ENCODE measurements at regions not wholly inside any gene's neighbourhood (a gene's known extent, or its start where the extent isn't known, plus 50 kb on each side); places are given as distances from the start of the nearest gene placed in this dataset.

DNA sequence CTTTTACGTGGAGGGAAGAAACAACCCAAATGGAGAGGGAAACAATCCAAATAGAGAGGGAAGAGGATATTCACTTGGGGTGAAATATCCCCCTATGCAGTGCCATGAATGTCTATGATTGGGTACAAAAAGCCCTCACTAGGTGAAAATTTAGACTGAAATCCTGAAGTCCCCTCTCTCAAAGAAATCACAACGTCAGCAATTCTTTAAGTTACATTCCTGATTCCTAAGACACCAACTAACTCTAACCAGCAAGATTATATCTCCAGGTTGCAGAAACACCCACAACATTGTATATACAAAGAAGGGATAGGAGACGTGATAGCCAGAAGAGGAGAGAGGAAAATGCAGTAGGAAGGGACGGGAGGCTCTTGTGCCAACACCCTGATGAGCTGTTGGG is 374.3 kb downstream of the DCAF12L2 start:
- no peak for FAIRE-seq
- 63 to 74% (median 63%) methylated on average over 4 of the region's 4 CpGs for WGBS, 3 donors
- no peak overlapping the region for H3K4me3 ChIP-seq (ENCODE audit: low read depth in 1 of 3, low read length in 3 of 3)

DNA sequence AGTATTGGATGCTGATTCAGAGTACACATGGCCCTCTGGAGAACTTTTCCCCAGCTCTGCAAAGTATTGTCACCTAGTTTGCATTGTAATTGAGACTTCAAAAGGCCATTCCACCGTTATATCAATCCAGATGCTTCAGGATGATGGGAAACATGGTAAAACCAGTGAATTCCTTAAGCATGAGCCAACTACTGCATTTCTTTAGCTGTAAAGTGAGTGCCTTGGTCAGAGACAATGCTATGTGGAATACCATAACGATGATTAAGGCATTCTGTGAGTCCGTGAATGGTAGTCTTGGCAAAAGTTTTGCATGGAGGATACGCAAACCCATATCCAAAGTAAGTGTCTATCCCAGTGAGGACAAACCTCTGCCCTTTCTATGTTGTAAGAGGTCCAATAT is 355.2 kb downstream of the DCAF12L2 start:
- H3K27me3 ChIP-seq (ENCODE audit: control insufficient read depth in 3 of 3, insufficient read depth in 3 of 3, low read length in 3 of 3): no peaks in the 10 kb centered on the region
- H3K4me3 ChIP-seq (ENCODE audit: low read depth in 1 of 3, low read length in 3 of 3): no peak overlapping the region
- no peak for FAIRE-seq
- WGBS, 3 donors: 67 to 93% (median 79%) methylated on average over 4 of the region's 4 CpGs
- no peaks in the 10 kb centered on the region for H3K36me3 ChIP-seq (ENCODE audit: control insufficient read depth in 3 of 3, insufficient read depth in 2 of 3, low read depth in 1 of 3, low read length in 3 of 3)
- DNase-seq: no peak
- no peak overlapping the region for H3K27ac ChIP-seq (ENCODE audit: low read depth in 1 of 3, low read length in 2 of 3)
- peaks cover 0 to 7% of the 10 kb centered on the region in 2 donors for H3K9me3 ChIP-seq (ENCODE audit: control insufficient read depth in 2 of 2, insufficient read depth in 1 of 2, low read depth in 1 of 2, low read length in 1 of 2)
- no peaks in the 10 kb centered on the region for H3K4me1 ChIP-seq (ENCODE audit: control insufficient read depth in 3 of 3, insufficient read depth in 2 of 3, low read depth in 1 of 3, low read length in 2 of 3)

More for the DNA sequence above, 374.3 kb downstream of the DCAF12L2 start:
- no peaks in the 10 kb centered on the region for H3K4me1 ChIP-seq (ENCODE audit: control insufficient read depth in 3 of 3, insufficient read depth in 2 of 3, low read depth in 1 of 3, low read length in 2 of 3)
- DNase-seq: no peak
- H3K27me3 ChIP-seq (ENCODE audit: control insufficient read depth in 3 of 3, insufficient read depth in 3 of 3, low read length in 3 of 3): no peaks in the 10 kb centered on the region
- no peaks in the 10 kb centered on the region for H3K9me3 ChIP-seq (ENCODE audit: control insufficient read depth in 2 of 2, insufficient read depth in 1 of 2, low read depth in 1 of 2, low read length in 1 of 2)
- H3K27ac ChIP-seq (ENCODE audit: low read depth in 1 of 3, low read length in 2 of 3): no peak overlapping the region
- no peaks in the 10 kb centered on the region for H3K36me3 ChIP-seq (ENCODE audit: control insufficient read depth in 3 of 3, insufficient read depth in 2 of 3, low read depth in 1 of 3, low read length in 3 of 3)

DNA sequence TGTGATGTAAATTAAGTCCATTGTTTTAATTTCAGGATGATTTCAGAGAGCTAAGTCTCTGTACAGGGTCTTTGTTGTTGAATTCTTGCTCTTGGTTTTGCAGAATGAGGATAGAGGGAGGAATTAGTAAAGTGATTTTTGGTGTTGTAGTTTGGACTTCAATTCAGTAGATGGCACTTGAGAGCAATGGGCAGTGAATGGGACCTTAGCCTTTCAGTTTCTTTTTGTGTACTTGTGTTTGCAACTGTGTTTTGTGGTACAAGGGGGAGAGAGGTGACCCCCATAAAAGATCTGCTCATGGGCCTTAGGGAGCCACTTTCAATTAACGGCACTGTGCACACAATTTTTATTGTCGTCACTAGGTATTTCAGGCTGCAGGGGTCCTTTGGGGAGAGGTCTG is 340.0 kb downstream of the DCAF12L2 start:
- FAIRE-seq: no peak
- 67 to 91% (median 84%) methylated on average over 2 of the region's 2 CpGs for WGBS, 3 donors

DNA sequence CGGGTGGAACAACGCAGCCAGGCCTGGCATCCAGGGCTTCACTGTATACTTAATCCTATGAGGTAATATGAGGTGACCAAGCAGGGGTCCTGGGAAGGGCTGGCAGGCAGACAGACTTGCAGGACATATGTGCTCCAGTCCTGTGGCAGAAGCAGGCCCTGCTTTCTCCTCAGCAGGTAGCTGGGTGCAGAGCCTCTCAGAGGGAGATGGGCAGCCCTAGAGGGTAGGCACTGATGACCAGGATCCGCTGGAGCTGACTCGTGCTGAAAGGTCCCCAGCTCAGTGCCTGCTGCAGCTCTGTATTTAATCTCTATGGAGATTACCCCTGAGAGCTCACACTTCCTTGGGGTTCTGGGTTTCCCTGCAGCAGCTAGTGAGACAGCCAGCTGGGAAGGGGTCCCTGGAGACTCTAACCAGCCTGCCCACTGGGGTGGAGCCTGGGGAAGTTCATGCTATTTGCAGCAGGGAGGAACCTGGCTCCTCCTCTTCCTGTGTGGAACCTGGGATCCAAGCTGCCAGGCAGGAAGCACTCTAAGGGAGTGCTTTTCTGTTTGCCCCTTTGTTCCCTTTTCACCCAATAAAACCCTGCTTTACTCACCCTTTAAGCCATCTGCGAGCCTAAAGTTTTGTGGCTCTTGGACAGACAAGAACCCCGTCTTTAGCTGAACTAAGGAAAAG is 339.2 kb downstream of the DCAF12L2 start:
- Histone ChIP-seq H3K9me3 (ENCODE audit: control insufficient read depth in 2 of 2, insufficient read depth in 1 of 2, low read depth in 1 of 2, low read length in 1 of 2) (no peaks in the 10 kb centered on the region), H3K36me3 (ENCODE audit: control insufficient read depth in 3 of 3, insufficient read depth in 2 of 3, low read depth in 1 of 3, low read length in 3 of 3) (no peaks in the 10 kb centered on the region), H3K27ac (ENCODE audit: low read depth in 1 of 3, low read length in 2 of 3) (no peak overlapping the region), H3K4me3 (ENCODE audit: low read depth in 1 of 3, low read length in 3 of 3) (no peak overlapping the region), H3K4me1 (ENCODE audit: control insufficient read depth in 3 of 3, insufficient read depth in 2 of 3, low read depth in 1 of 3, low read length in 2 of 3) (no peaks in the 10 kb centered on the region), H3K27me3 (ENCODE audit: control insufficient read depth in 3 of 3, insufficient read depth in 3 of 3, low read length in 3 of 3) (no peaks in the 10 kb centered on the region)
- 80 to 94% (median 85%) methylated on average over 6 of the region's 6 CpGs for WGBS, 3 donors
- DNase-seq (no peak), FAIRE-seq (no peak)

More for the DNA sequence above, 340.0 kb downstream of the DCAF12L2 start:
- Histone ChIP-seq H3K9me3 (ENCODE audit: control insufficient read depth in 2 of 2, insufficient read depth in 1 of 2, low read depth in 1 of 2, low read length in 1 of 2) (peaks cover 0 to 5% of the 10 kb centered on the region in 2 donors), H3K4me1 (ENCODE audit: control insufficient read depth in 3 of 3, insufficient read depth in 2 of 3, low read depth in 1 of 3, low read length in 2 of 3) (no peaks in the 10 kb centered on the region), H3K36me3 (ENCODE audit: control insufficient read depth in 3 of 3, insufficient read depth in 2 of 3, low read depth in 1 of 3, low read length in 3 of 3) (no peaks in the 10 kb centered on the region), H3K4me3 (ENCODE audit: low read depth in 1 of 3, low read length in 3 of 3) (no peak overlapping the region), H3K27me3 (ENCODE audit: control insufficient read depth in 3 of 3, insufficient read depth in 3 of 3, low read length in 3 of 3) (no peaks in the 10 kb centered on the region), H3K27ac (ENCODE audit: low read depth in 1 of 3, low read length in 2 of 3) (no peak overlapping the region)
- DNase-seq: no peak

DNA sequence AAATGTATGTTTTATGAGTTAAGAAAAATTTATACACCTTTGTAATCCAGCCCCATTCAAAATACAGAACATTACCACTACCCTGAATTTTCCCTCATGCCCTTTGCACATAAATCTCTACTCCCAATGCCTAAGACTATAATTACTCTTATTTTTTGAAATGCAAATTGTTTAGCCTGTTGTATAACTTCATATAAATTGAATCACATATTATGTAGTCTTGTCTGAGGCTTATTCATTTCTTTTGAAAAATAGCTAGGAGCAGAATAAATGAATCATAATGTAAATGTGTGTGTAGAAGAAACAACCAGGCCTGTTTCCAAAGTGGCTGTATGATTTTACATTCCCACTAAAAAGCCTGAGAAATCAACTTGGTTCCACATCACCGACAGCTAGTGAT is 319.8 kb downstream of the DCAF12L2 start:
- FAIRE-seq: no peak
- Histone ChIP-seq H3K27ac (ENCODE audit: low read depth in 1 of 3, low read length in 2 of 3) (no peak overlapping the region), H3K36me3 (ENCODE audit: control insufficient read depth in 3 of 3, insufficient read depth in 2 of 3, low read depth in 1 of 3, low read length in 3 of 3) (no peaks in the 10 kb centered on the region)

DNA sequence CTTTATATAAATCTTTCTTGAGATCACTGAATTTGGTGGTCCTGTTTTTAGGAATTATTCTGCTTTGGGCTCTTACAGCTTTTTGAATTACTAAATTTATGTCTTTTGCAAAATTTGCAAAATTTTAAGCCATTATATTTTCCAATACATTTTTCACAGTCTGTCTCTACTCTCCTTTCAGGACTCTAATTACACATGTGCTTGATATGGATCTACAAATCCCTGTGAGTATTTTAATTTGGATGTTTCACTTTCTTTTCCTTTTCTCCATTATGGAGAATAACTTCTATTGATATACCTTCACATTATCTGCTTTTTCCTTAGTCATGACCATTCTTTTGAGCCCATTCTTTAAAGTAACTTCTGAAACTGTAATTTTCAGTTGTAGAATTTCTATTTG is 315.4 kb downstream of the DCAF12L2 start:
- DNase-seq (no peak), FAIRE-seq (no peak)
- Histone ChIP-seq H3K4me3 (ENCODE audit: low read depth in 1 of 3, low read length in 3 of 3) (no peak overlapping the region), H3K9me3 (ENCODE audit: control insufficient read depth in 2 of 2, insufficient read depth in 1 of 2, low read depth in 1 of 2, low read length in 1 of 2) (no peaks in the 10 kb centered on the region), H3K36me3 (ENCODE audit: control insufficient read depth in 3 of 3, insufficient read depth in 2 of 3, low read depth in 1 of 3, low read length in 3 of 3) (no peaks in the 10 kb centered on the region), H3K27me3 (ENCODE audit: control insufficient read depth in 3 of 3, insufficient read depth in 3 of 3, low read length in 3 of 3) (no peaks in the 10 kb centered on the region), H3K27ac (ENCODE audit: low read depth in 1 of 3, low read length in 2 of 3) (no peak overlapping the region), H3K4me1 (ENCODE audit: control insufficient read depth in 3 of 3, insufficient read depth in 2 of 3, low read depth in 1 of 3, low read length in 2 of 3) (no peaks in the 10 kb centered on the region)

More for the DNA sequence above, 319.8 kb downstream of the DCAF12L2 start:
- no peak for DNase-seq
- Histone ChIP-seq H3K27me3 (ENCODE audit: control insufficient read depth in 3 of 3, insufficient read depth in 3 of 3, low read length in 3 of 3) (no peaks in the 10 kb centered on the region), H3K4me3 (ENCODE audit: low read depth in 1 of 3, low read length in 3 of 3) (no peak overlapping the region), H3K4me1 (ENCODE audit: control insufficient read depth in 3 of 3, insufficient read depth in 2 of 3, low read depth in 1 of 3, low read length in 2 of 3) (no peaks in the 10 kb centered on the region), H3K9me3 (ENCODE audit: control insufficient read depth in 2 of 2, insufficient read depth in 1 of 2, low read depth in 1 of 2, low read length in 1 of 2) (no peaks in the 10 kb centered on the region)
- WGBS, 3 donors: 67 to 77% (median 67%) methylated on average over 1 of the region's 1 CpG

DNA sequence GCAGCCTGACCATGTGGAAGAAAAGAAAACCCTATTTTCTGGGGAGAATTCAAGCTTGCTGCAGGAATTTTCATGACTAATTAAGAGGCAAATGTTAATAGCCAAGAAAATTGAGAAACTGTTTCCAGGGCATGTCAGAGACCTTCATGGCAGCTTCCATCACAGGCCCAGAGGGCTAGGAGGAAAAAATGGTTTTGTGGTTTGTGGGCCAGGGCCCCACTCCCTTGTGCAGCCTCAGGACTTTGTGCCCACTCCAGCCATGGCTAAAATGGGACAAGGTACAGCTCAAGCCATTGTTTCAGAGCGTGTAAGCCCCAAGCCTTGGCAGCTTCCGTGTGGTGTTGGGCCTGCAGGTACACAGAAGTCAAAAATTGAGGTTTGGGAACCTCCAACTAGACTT is 282.9 kb downstream of the DCAF12L2 start:
- FAIRE-seq (no peak), DNase-seq (no peak)
- Histone ChIP-seq H3K27me3 (ENCODE audit: control insufficient read depth in 3 of 3, insufficient read depth in 3 of 3, low read length in 3 of 3) (no peaks in the 10 kb centered on the region), H3K36me3 (ENCODE audit: control insufficient read depth in 3 of 3, insufficient read depth in 2 of 3, low read depth in 1 of 3, low read length in 3 of 3) (no peaks in the 10 kb centered on the region), H3K9me3 (ENCODE audit: control insufficient read depth in 2 of 2, insufficient read depth in 1 of 2, low read depth in 1 of 2, low read length in 1 of 2) (peaks cover 2 to 9% of the 10 kb centered on the region in 2 donors), H3K4me3 (ENCODE audit: low read depth in 1 of 3, low read length in 3 of 3) (no peak overlapping the region), H3K4me1 (ENCODE audit: control insufficient read depth in 3 of 3, insufficient read depth in 2 of 3, low read depth in 1 of 3, low read length in 2 of 3) (no peaks in the 10 kb centered on the region), H3K27ac (ENCODE audit: low read depth in 1 of 3, low read length in 2 of 3) (no peak overlapping the region)
- 77 to 91% (median 90%) methylated on average over 2 of the region's 2 CpGs for whole genome bisulfite sequencing, 3 donors

DNA sequence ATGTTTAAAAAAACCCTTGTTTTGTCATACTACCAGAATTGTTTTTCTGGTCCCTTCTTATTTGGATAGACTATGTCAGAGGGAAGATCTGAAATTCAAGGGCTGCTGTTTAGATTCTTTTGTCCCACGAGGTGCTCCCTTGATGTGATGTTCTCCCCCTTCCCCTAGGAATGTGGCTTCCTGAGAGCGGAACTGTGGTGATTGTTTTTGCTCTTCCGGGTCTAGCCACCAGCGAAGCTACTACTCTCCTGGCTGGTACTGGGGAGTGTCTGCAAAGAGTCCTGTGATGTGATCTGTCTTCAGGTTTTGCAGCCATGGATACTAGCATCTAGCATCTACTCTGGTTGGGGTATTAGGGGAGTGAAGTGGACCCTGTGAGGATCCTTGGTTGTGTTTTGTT is 271.1 kb downstream of the DCAF12L2 start:
- no peaks in the 10 kb centered on the region for H3K27me3 ChIP-seq (ENCODE audit: control insufficient read depth in 3 of 3, insufficient read depth in 3 of 3, low read length in 3 of 3)
- H3K36me3 ChIP-seq (ENCODE audit: control insufficient read depth in 3 of 3, insufficient read depth in 2 of 3, low read depth in 1 of 3, low read length in 3 of 3): no peaks in the 10 kb centered on the region
- H3K27ac ChIP-seq (ENCODE audit: low read depth in 1 of 3, low read length in 2 of 3): no peak overlapping the region
- H3K9me3 ChIP-seq (ENCODE audit: control insufficient read depth in 2 of 2, insufficient read depth in 1 of 2, low read depth in 1 of 2, low read length in 1 of 2): peaks cover 0 to 5% of the 10 kb centered on the region in 2 donors
- DNase-seq: no peak
- FAIRE-seq: no peak
- H3K4me3 ChIP-seq (ENCODE audit: low read depth in 1 of 3, low read length in 3 of 3): no peak overlapping the region
- no peaks in the 10 kb centered on the region for H3K4me1 ChIP-seq (ENCODE audit: control insufficient read depth in 3 of 3, insufficient read depth in 2 of 3, low read depth in 1 of 3, low read length in 2 of 3)
- WGBS, 3 donors: 29 to 59% (median 47%) methylated on average over 4 of the region's 4 CpGs

DNA sequence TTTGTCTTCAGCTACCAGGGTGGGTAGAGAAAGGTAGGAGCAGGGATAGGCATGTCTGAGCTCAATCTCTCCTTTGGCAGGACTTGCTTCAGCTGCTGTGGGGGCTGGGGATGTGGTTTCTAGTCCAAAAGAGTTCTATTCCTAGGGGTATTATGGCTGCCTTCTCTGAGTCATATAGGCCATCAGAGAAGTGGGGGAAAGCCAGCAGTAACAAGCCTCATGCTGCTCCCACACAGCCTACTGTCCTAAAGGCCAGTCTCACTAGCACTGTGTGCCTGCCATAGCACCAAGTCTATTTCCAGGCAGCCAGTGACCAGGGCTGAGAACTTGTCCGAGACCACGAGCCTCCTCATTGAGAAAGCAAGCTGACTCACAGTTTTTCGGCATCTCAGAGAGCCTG is 270.6 kb downstream of the DCAF12L2 start:
- Histone ChIP-seq H3K27me3 (ENCODE audit: control insufficient read depth in 3 of 3, insufficient read depth in 3 of 3, low read length in 3 of 3) (no peaks in the 10 kb centered on the region), H3K36me3 (ENCODE audit: control insufficient read depth in 3 of 3, insufficient read depth in 2 of 3, low read depth in 1 of 3, low read length in 3 of 3) (no peaks in the 10 kb centered on the region), H3K27ac (ENCODE audit: low read depth in 1 of 3, low read length in 2 of 3) (no peak overlapping the region), H3K4me3 (ENCODE audit: low read depth in 1 of 3, low read length in 3 of 3) (no peak overlapping the region), H3K9me3 (ENCODE audit: control insufficient read depth in 2 of 2, insufficient read depth in 1 of 2, low read depth in 1 of 2, low read length in 1 of 2) (peaks cover 0 to 5% of the 10 kb centered on the region in 2 donors), H3K4me1 (ENCODE audit: control insufficient read depth in 3 of 3, insufficient read depth in 2 of 3, low read depth in 1 of 3, low read length in 2 of 3) (no peaks in the 10 kb centered on the region)
- DNase-seq: no peak
- no peak for FAIRE-seq
- 64 to 83% (median 82%) methylated on average over 3 of the region's 3 CpGs for WGBS, 3 donors
